Calu3 (cell line): ENCODE measurements at regions not wholly inside any gene's neighbourhood (a gene's known extent, or its start where the extent isn't known, plus 50 kb on each side); places are given as distances from the start of the nearest gene placed in this dataset.
"Not testable (repeated sequence)": the region's sequence is repeated elsewhere in the genome, so short reads cannot be mapped to it uniquely, and the experiment has no call there.

ENCODE experiments used
- BruUV-seq: library from RNA; stranded (reverse); fragments of 400-500 nt; replicated peaks from 2 replicates; lab custom pipeline; 2021; lab: Mats Ljungman, UMichigan
- CTCF ChIA-PET: fragments of 300-600 bp; sonication (Branson Sonifier 250); formaldehyde crosslinking; loops from one replicate; lab custom pipeline; 2022; ENCODE audit warnings: antibody characterized with exemption; lab: Charles Lee
- DNase-seq: peaks from one replicate; pipeline ENCODE4 v3.0.0; 2022
- H3K27ac Mint-ChIP-seq: one replicate; pipeline ENCODE4 v1.8.0; 2022; ENCODE audit warnings: mixed read lengths; ENCODE audit not compliant: unreplicated experiment
- H3K27me3 Mint-ChIP-seq: one replicate; pipeline ENCODE4 v1.8.0; 2022; ENCODE audit warnings: mixed read lengths; ENCODE audit not compliant: unreplicated experiment
- H3K36me3 Mint-ChIP-seq: one replicate; pipeline ENCODE4 v1.8.0; 2022; ENCODE audit warnings: mild to moderate bottlenecking, moderate library complexity, mixed read lengths; ENCODE audit not compliant: insufficient read depth, unreplicated experiment
- H3K4me1 Mint-ChIP-seq: one replicate; pipeline ENCODE4 v1.8.0; 2022; ENCODE audit warnings: mild to moderate bottlenecking, low read depth, mixed read lengths; ENCODE audit not compliant: unreplicated experiment
- H3K4me3 Mint-ChIP-seq: one replicate; pipeline ENCODE4 v1.8.0; 2022; ENCODE audit warnings: mild to moderate bottlenecking, low read depth, moderate library complexity, mixed read lengths; ENCODE audit not compliant: unreplicated experiment
- H3K9me3 Mint-ChIP-seq: one replicate; pipeline ENCODE4 v1.8.0; 2022; ENCODE audit warnings: low read depth, mixed read lengths; ENCODE audit not compliant: unreplicated experiment
- CTCF ChIP-seq: fragments of 200-600 bp; IDR thresholded peaks from one replicate; pipeline ENCODE4 v1.8.0; 2022; ENCODE audit warnings: antibody characterized with exemption; ENCODE audit not compliant: unreplicated experiment
- intact Hi-C: fragments of 100-400 bp; cut with micrococcal nuclease; formaldehyde crosslinking; loops from one replicate; pipeline ENCODE4 v1.10.0; 2022; ENCODE audit not compliant: unreplicated experiment

- H3K36me3 Mint-ChIP-seq = no peaks in the 10 kb centered on the region
- H3K27me3 Mint-ChIP-seq = no peaks in the 10 kb centered on the region
- no peak for DNase-seq
- no peaks in the 10 kb centered on the region for H3K9me3 Mint-ChIP-seq
- H3K4me1 Mint-ChIP-seq = no peaks in the 10 kb centered on the region
- intact Hi-C loops = no loop called here
- H3K27ac Mint-ChIP-seq = no peak overlapping the region
- CTCF ChIA-PET = no interaction called here
- no peak overlapping the region for H3K4me3 Mint-ChIP-seq
- no TSS peak for BruUV-seq
- no peak for TF ChIP-seq CTCF
These were observed 697.5 kb upstream of the PCDH20 start for GRCh38 chr13:62113179-62113578.

GRCh38 chr13:62110079-62110478, 694.4 kb upstream of the PCDH20 start:
- no peak overlapping the region for H3K27ac Mint-ChIP-seq
- intact Hi-C loops = no loop called here
- H3K36me3 Mint-ChIP-seq = no peaks in the 10 kb centered on the region
- H3K27me3 Mint-ChIP-seq = no peaks in the 10 kb centered on the region
- CTCF ChIA-PET = no interaction called here
- no peak overlapping the region for H3K4me3 Mint-ChIP-seq
- TF ChIP-seq CTCF = no peak
- DNase-seq = no peak
- H3K9me3 Mint-ChIP-seq = no peaks in the 10 kb centered on the region
- BruUV-seq = no TSS peak
- H3K4me1 Mint-ChIP-seq = no peaks in the 10 kb centered on the region

- intact Hi-C loops, H3K4me3 Mint-ChIP-seq, BruUV-seq, H3K4me1 Mint-ChIP-seq, DNase-seq, H3K27me3 Mint-ChIP-seq, CTCF ChIA-PET, H3K36me3 Mint-ChIP-seq, H3K9me3 Mint-ChIP-seq, H3K27ac Mint-ChIP-seq: not testable (repeated sequence)
These were observed 688.5 kb upstream of the PCDH20 start for GRCh38 chr13:62104136-62104535.

- Mint-ChIP-seq H3K4me1 (no peaks in the 10 kb centered on the region), H3K27ac (no peak overlapping the region), H3K27me3 (no peaks in the 10 kb centered on the region), H3K36me3 (no peaks in the 10 kb centered on the region), H3K9me3 (no peaks in the 10 kb centered on the region), H3K4me3 (no peak overlapping the region)
- no peak for TF ChIP-seq CTCF
- CTCF ChIA-PET = no interaction called here
- BruUV-seq = no TSS peak
- DNase-seq = no peak
- intact Hi-C loops = no loop called here
These were observed 681.0 kb upstream of the PCDH20 start for GRCh38 chr13:62096652-62097051.

GRCh38 chr13:62094932-62095331, 679.3 kb upstream of the PCDH20 start:
- no peak for DNase-seq
- BruUV-seq = no TSS peak
- TF ChIP-seq CTCF = no peak
- intact Hi-C loops = no loop called here
- H3K4me1 Mint-ChIP-seq = no peaks in the 10 kb centered on the region
- H3K27ac Mint-ChIP-seq = no peak overlapping the region
- CTCF ChIA-PET = no interaction called here
- H3K9me3 Mint-ChIP-seq = no peaks in the 10 kb centered on the region
- H3K27me3 Mint-ChIP-seq = no peaks in the 10 kb centered on the region
- no peaks in the 10 kb centered on the region for H3K36me3 Mint-ChIP-seq
- H3K4me3 Mint-ChIP-seq = no peak overlapping the region
